ENCODE measurements at regions not wholly inside any gene's neighbourhood (a gene's known extent, or its start where the extent isn't known, plus 50 kb on each side); places are given as distances from the start of the nearest gene placed in this dataset.

GRCh38 chr11:70605468-70605815 lies 207.1 kb downstream of the CTTN start:
- DNase-seq = no peak
- no peaks in the 10 kb centered on the region for H3K9me3 ChIP-seq
- intact Hi-C loops (cut with DNase I; ENCODE audit: low total_unique reads) = no loop called here
- no peaks in the 10 kb centered on the region for H3K36me3 ChIP-seq
- no peak overlapping the region for H3K27ac ChIP-seq
- H3K4me3 ChIP-seq = no peak overlapping the region
- H3K27me3 ChIP-seq = no peaks in the 10 kb centered on the region
- TF ChIP-seq POLR2A (IDR thresholded peaks at IDR 0.05) = no peak
- no peak for TF ChIP-seq CTCF (IDR thresholded peaks at IDR 0.05)
- H3K4me1 ChIP-seq = no peaks in the 10 kb centered on the region

GRCh38 chr11:70605846-70606245 lies 207.5 kb downstream of the CTTN start:
- TF ChIP-seq CTCF (IDR thresholded peaks at IDR 0.05) = no peak
- TF ChIP-seq POLR2A (IDR thresholded peaks at IDR 0.05) = no peak
- no peaks in the 10 kb centered on the region for H3K9me3 ChIP-seq
- intact Hi-C loops (cut with DNase I; ENCODE audit: low total_unique reads) = no loop called here
- DNase-seq = no peak
- H3K36me3 ChIP-seq = no peaks in the 10 kb centered on the region
- H3K4me3 ChIP-seq = no peak overlapping the region
- H3K27me3 ChIP-seq = no peaks in the 10 kb centered on the region
- H3K4me1 ChIP-seq = no peaks in the 10 kb centered on the region
- H3K27ac ChIP-seq = no peak overlapping the region

- no peak overlapping the region for H3K27ac ChIP-seq
- no peaks in the 10 kb centered on the region for H3K27me3 ChIP-seq
- no peaks in the 10 kb centered on the region for H3K9me3 ChIP-seq
- TF ChIP-seq POLR2A (IDR thresholded peaks at IDR 0.05) = no peak
- no peak for TF ChIP-seq CTCF (IDR thresholded peaks at IDR 0.05)
- no peak overlapping the region for H3K4me3 ChIP-seq
- H3K4me1 ChIP-seq = no peaks in the 10 kb centered on the region
- intact Hi-C loops (cut with DNase I; ENCODE audit: low total_unique reads) = no loop called here
- no peak for DNase-seq
- no peaks in the 10 kb centered on the region for H3K36me3 ChIP-seq
These were observed 208.1 kb downstream of the CTTN start for GRCh38 chr11:70606248-70606950.

GRCh38 chr11:70606951-70607330 lies 208.6 kb downstream of the CTTN start:
- DNase-seq = no peak
- no peaks in the 10 kb centered on the region for H3K27me3 ChIP-seq
- H3K4me3 ChIP-seq = no peak overlapping the region
- no peaks in the 10 kb centered on the region for H3K4me1 ChIP-seq
- intact Hi-C loops (cut with DNase I; ENCODE audit: low total_unique reads) = no loop called here
- H3K27ac ChIP-seq = no peak overlapping the region
- no peak for TF ChIP-seq CTCF (IDR thresholded peaks at IDR 0.05)
- TF ChIP-seq POLR2A (IDR thresholded peaks at IDR 0.05) = no peak
- no peaks in the 10 kb centered on the region for H3K36me3 ChIP-seq
- no peaks in the 10 kb centered on the region for H3K9me3 ChIP-seq

GRCh38 chr11:70607561-70607960 lies 209.2 kb downstream of the CTTN start:
- no peak overlapping the region for H3K27ac ChIP-seq
- H3K27me3 ChIP-seq = no peaks in the 10 kb centered on the region
- H3K36me3 ChIP-seq = no peaks in the 10 kb centered on the region
- TF ChIP-seq POLR2A (IDR thresholded peaks at IDR 0.05) (no peak), CTCF (IDR thresholded peaks at IDR 0.05) (no peak)
- no peak for DNase-seq
- H3K4me1 ChIP-seq = no peaks in the 10 kb centered on the region
- H3K4me3 ChIP-seq = no peak overlapping the region
- intact Hi-C loops (cut with DNase I; ENCODE audit: low total_unique reads) = no loop called here
- no peaks in the 10 kb centered on the region for H3K9me3 ChIP-seq
